Epithelial cell of prostate (primary cell): ENCODE measurements at regions not wholly inside any gene's neighbourhood (a gene's known extent, or its start where the extent isn't known, plus 50 kb on each side); places are given as distances from the start of the nearest gene placed in this dataset.

ENCODE experiments used
- DNase-seq: peaks from one replicate; pipeline ENCODE4 v3.0.0-alpha.2; 2011; ENCODE audit warnings: low read depth, low spot score
- H3K27ac ChIP-seq: fragments of 450-650 bp; 2 replicates; pipeline ENCODE4 v1.5.1; 2017; ENCODE audit warnings: mild to moderate bottlenecking

GRCh38 chr22:48893288-48894063 lies 934.2 kb downstream of the BRD1 start:
- no peak for DNase-seq
- H3K27ac ChIP-seq, result no peak overlapping the region

GRCh38 chr22:48892578-48893287 lies 934.9 kb downstream of the BRD1 start:
- H3K27ac ChIP-seq, result no peak overlapping the region
- DNase-seq, result no peak

- no peak for DNase-seq
- no peak overlapping the region for H3K27ac ChIP-seq
Measured at GRCh38 chr22:48891688-48892577, 935.7 kb downstream of the BRD1 start.

GRCh38 chr22:48890693-48891554 lies 936.7 kb downstream of the BRD1 start:
- H3K27ac ChIP-seq, result no peak overlapping the region
- DNase-seq, result no peak

GRCh38 chr22:48889887-48890692 lies 937.6 kb downstream of the BRD1 start:
- H3K27ac ChIP-seq, result no peak overlapping the region
- no peak for DNase-seq

GRCh38 chr22:48889209-48889830 lies 938.4 kb downstream of the BRD1 start:
- no peak overlapping the region for H3K27ac ChIP-seq
- no peak for DNase-seq

GRCh38 chr22:48888466-48889208 lies 939.0 kb downstream of the BRD1 start:
- no peak overlapping the region for H3K27ac ChIP-seq
- no peak for DNase-seq

- no peak overlapping the region for H3K27ac ChIP-seq
- no peak for DNase-seq
Measured at GRCh38 chr22:48887394-48888332, 940.0 kb downstream of the BRD1 start.

- H3K27ac ChIP-seq, result no peak overlapping the region
- DNase-seq, result no peak
Measured at GRCh38 chr22:48886604-48887393, 940.9 kb downstream of the BRD1 start.

GRCh38 chr22:48885919-48886305 lies 941.8 kb downstream of the BRD1 start:
- no peak overlapping the region for H3K27ac ChIP-seq
- DNase-seq, result no peak

GRCh38 chr22:48885271-48885918 lies 942.3 kb downstream of the BRD1 start:
- no peak for DNase-seq
- H3K27ac ChIP-seq, result no peak overlapping the region

- DNase-seq, result no peak
- H3K27ac ChIP-seq, result no peak overlapping the region
Measured at GRCh38 chr22:48884786-48885185, 942.9 kb downstream of the BRD1 start.

- H3K27ac ChIP-seq, result no peak overlapping the region
- no peak for DNase-seq
Measured at GRCh38 chr22:48884324-48884723, 943.3 kb downstream of the BRD1 start.

- no peak overlapping the region for H3K27ac ChIP-seq
- no peak for DNase-seq
Measured at GRCh38 chr22:48883211-48883960, 944.3 kb downstream of the BRD1 start.

GRCh38 chr22:48882636-48883200 lies 945.0 kb downstream of the BRD1 start:
- H3K27ac ChIP-seq, result no peak overlapping the region
- no peak for DNase-seq
